ENCODE measurements at regions not wholly inside any gene's neighbourhood (a gene's known extent, or its start where the extent isn't known, plus 50 kb on each side); places are given as distances from the start of the nearest gene placed in this dataset.
"Not testable (repeated sequence)": the region's sequence is repeated elsewhere in the genome, so short reads cannot be mapped to it uniquely, and the experiment has no call there.

- H3K4me1 ChIP-seq (ENCODE audit: control insufficient read depth, insufficient read depth, low read length); H3K9ac ChIP-seq (ENCODE audit: low read length); H3K27me3 ChIP-seq (replicated peaks; ENCODE audit: control insufficient read depth, insufficient read depth, low read length); H3K9me3 ChIP-seq (ENCODE audit: control insufficient read depth, low read length); H3K4me3 ChIP-seq (ENCODE audit: low read length); DNase-seq (ENCODE audit: low read depth); H3K36me3 ChIP-seq (ENCODE audit: control insufficient read depth, insufficient read depth, low read length, severe bottlenecking): not testable (repeated sequence)
Observed at GRCh38 chrX:97921223-97921622, 1037.5 kb downstream of the RPA4 start.

GRCh38 chrX:97931586-97931985 is 1047.9 kb downstream of the RPA4 start:
- Histone ChIP-seq H3K9ac (ENCODE audit: low read length) (no peak overlapping the region), H3K27me3 (replicated peaks; ENCODE audit: control insufficient read depth, insufficient read depth, low read length) (peaks cover 8% of the 10 kb centered on the region), H3K9me3 (ENCODE audit: control insufficient read depth, low read length) (no peaks in the 10 kb centered on the region), H3K4me3 (ENCODE audit: low read length) (no peak overlapping the region), H3K4me1 (ENCODE audit: control insufficient read depth, insufficient read depth, low read length) (no peaks in the 10 kb centered on the region), H3K36me3 (ENCODE audit: control insufficient read depth, insufficient read depth, low read length, severe bottlenecking) (no peaks in the 10 kb centered on the region)
- no peak for DNase-seq (ENCODE audit: low read depth)

GRCh38 chrX:97936296-97936695 is 1052.6 kb downstream of the RPA4 start:
- H3K4me3 ChIP-seq (ENCODE audit: low read length), result no peak overlapping the region
- no peaks in the 10 kb centered on the region for H3K4me1 ChIP-seq (ENCODE audit: control insufficient read depth, insufficient read depth, low read length)
- no peaks in the 10 kb centered on the region for H3K9me3 ChIP-seq (ENCODE audit: control insufficient read depth, low read length)
- H3K27me3 ChIP-seq (replicated peaks; ENCODE audit: control insufficient read depth, insufficient read depth, low read length), result no peaks in the 10 kb centered on the region
- no peak overlapping the region for H3K9ac ChIP-seq (ENCODE audit: low read length)
- no peak for DNase-seq (ENCODE audit: low read depth)
- no peaks in the 10 kb centered on the region for H3K36me3 ChIP-seq (ENCODE audit: control insufficient read depth, insufficient read depth, low read length, severe bottlenecking)

GRCh38 chrX:97938706-97939105 is 1055.0 kb downstream of the RPA4 start:
- Histone ChIP-seq H3K9ac (ENCODE audit: low read length) (no peak overlapping the region), H3K4me3 (ENCODE audit: low read length) (no peak overlapping the region), H3K4me1 (ENCODE audit: control insufficient read depth, insufficient read depth, low read length) (no peaks in the 10 kb centered on the region), H3K9me3 (ENCODE audit: control insufficient read depth, low read length) (no peaks in the 10 kb centered on the region), H3K36me3 (ENCODE audit: control insufficient read depth, insufficient read depth, low read length, severe bottlenecking) (no peaks in the 10 kb centered on the region), H3K27me3 (replicated peaks; ENCODE audit: control insufficient read depth, insufficient read depth, low read length) (no peaks in the 10 kb centered on the region)
- no peak for DNase-seq (ENCODE audit: low read depth)

GRCh38 chrX:97968376-97969163 is 1084.9 kb downstream of the RPA4 start:
- Histone ChIP-seq H3K4me1 (ENCODE audit: control insufficient read depth, insufficient read depth, low read length) (no peaks in the 10 kb centered on the region), H3K9ac (ENCODE audit: low read length) (no peak overlapping the region), H3K4me3 (ENCODE audit: low read length) (no peak overlapping the region), H3K27me3 (replicated peaks; ENCODE audit: control insufficient read depth, insufficient read depth, low read length) (peaks cover 21% of the 10 kb centered on the region), H3K9me3 (ENCODE audit: control insufficient read depth, low read length) (peaks cover 7% of the 10 kb centered on the region), H3K36me3 (ENCODE audit: control insufficient read depth, insufficient read depth, low read length, severe bottlenecking) (no peaks in the 10 kb centered on the region)
- no peak for DNase-seq (ENCODE audit: low read depth)

- Histone ChIP-seq H3K9ac (ENCODE audit: low read length) (no peak overlapping the region), H3K4me1 (ENCODE audit: control insufficient read depth, insufficient read depth, low read length) (no peaks in the 10 kb centered on the region), H3K4me3 (ENCODE audit: low read length) (no peak overlapping the region), H3K9me3 (ENCODE audit: control insufficient read depth, low read length) (no peaks in the 10 kb centered on the region), H3K27me3 (replicated peaks; ENCODE audit: control insufficient read depth, insufficient read depth, low read length) (peaks cover 16% of the 10 kb centered on the region), H3K36me3 (ENCODE audit: control insufficient read depth, insufficient read depth, low read length, severe bottlenecking) (no peaks in the 10 kb centered on the region)
- DNase-seq (ENCODE audit: low read depth), result no peak
Observed at GRCh38 chrX:97984641-97985040, 1100.9 kb downstream of the RPA4 start.

GRCh38 chrX:97985096-97985495 is 1101.4 kb downstream of the RPA4 start:
- H3K4me3 ChIP-seq (ENCODE audit: low read length), result no peak overlapping the region
- H3K27me3 ChIP-seq (replicated peaks; ENCODE audit: control insufficient read depth, insufficient read depth, low read length), result peaks cover 16% of the 10 kb centered on the region
- DNase-seq (ENCODE audit: low read depth), result no peak
- H3K9ac ChIP-seq (ENCODE audit: low read length), result no peak overlapping the region
- no peaks in the 10 kb centered on the region for H3K9me3 ChIP-seq (ENCODE audit: control insufficient read depth, low read length)
- H3K4me1 ChIP-seq (ENCODE audit: control insufficient read depth, insufficient read depth, low read length), result no peaks in the 10 kb centered on the region
- no peaks in the 10 kb centered on the region for H3K36me3 ChIP-seq (ENCODE audit: control insufficient read depth, insufficient read depth, low read length, severe bottlenecking)

- Histone ChIP-seq H3K27me3 (replicated peaks; ENCODE audit: control insufficient read depth, insufficient read depth, low read length) (peaks cover 15% of the 10 kb centered on the region), H3K4me1 (ENCODE audit: control insufficient read depth, insufficient read depth, low read length) (no peaks in the 10 kb centered on the region), H3K9me3 (ENCODE audit: control insufficient read depth, low read length) (peaks cover 8% of the 10 kb centered on the region), H3K36me3 (ENCODE audit: control insufficient read depth, insufficient read depth, low read length, severe bottlenecking) (no peaks in the 10 kb centered on the region), H3K9ac (ENCODE audit: low read length) (no peak overlapping the region), H3K4me3 (ENCODE audit: low read length) (no peak overlapping the region)
- no peak for DNase-seq (ENCODE audit: low read depth)
Observed at GRCh38 chrX:97987979-97988378, 1104.3 kb downstream of the RPA4 start.

GRCh38 chrX:97995834-97996233 is 1112.1 kb downstream of the RPA4 start:
- no peak for DNase-seq (ENCODE audit: low read depth)
- Histone ChIP-seq H3K4me3 (ENCODE audit: low read length) (no peak overlapping the region), H3K27me3 (replicated peaks; ENCODE audit: control insufficient read depth, insufficient read depth, low read length) (peaks cover 3% of the 10 kb centered on the region), H3K9ac (ENCODE audit: low read length) (no peak overlapping the region), H3K4me1 (ENCODE audit: control insufficient read depth, insufficient read depth, low read length) (no peaks in the 10 kb centered on the region), H3K36me3 (ENCODE audit: control insufficient read depth, insufficient read depth, low read length, severe bottlenecking) (no peaks in the 10 kb centered on the region), H3K9me3 (ENCODE audit: control insufficient read depth, low read length) (peaks cover 8% of the 10 kb centered on the region)

GRCh38 chrX:98028691-98029090 is 1145.0 kb downstream of the RPA4 start:
- Histone ChIP-seq H3K9me3 (ENCODE audit: control insufficient read depth, low read length) (peaks cover 19% of the 10 kb centered on the region), H3K4me3 (ENCODE audit: low read length) (no peak overlapping the region)

GRCh38 chrX:98029861-98030260 is 1146.2 kb downstream of the RPA4 start:
- Histone ChIP-seq H3K9me3 (ENCODE audit: control insufficient read depth, low read length) (peaks cover 15% of the 10 kb centered on the region), H3K36me3 (ENCODE audit: control insufficient read depth, insufficient read depth, low read length, severe bottlenecking) (no peaks in the 10 kb centered on the region), H3K4me3 (ENCODE audit: low read length) (no peak overlapping the region), H3K4me1 (ENCODE audit: control insufficient read depth, insufficient read depth, low read length) (no peaks in the 10 kb centered on the region), H3K27me3 (replicated peaks; ENCODE audit: control insufficient read depth, insufficient read depth, low read length) (no peaks in the 10 kb centered on the region), H3K9ac (ENCODE audit: low read length) (no peak overlapping the region)
- DNase-seq (ENCODE audit: low read depth), result no peak

More at GRCh38 chrX:98028691-98029090, 1145.0 kb downstream of the RPA4 start:
- Histone ChIP-seq H3K4me1 (ENCODE audit: control insufficient read depth, insufficient read depth, low read length) (no peaks in the 10 kb centered on the region), H3K9ac (ENCODE audit: low read length) (no peak overlapping the region), H3K36me3 (ENCODE audit: control insufficient read depth, insufficient read depth, low read length, severe bottlenecking) (no peaks in the 10 kb centered on the region), H3K27me3 (replicated peaks; ENCODE audit: control insufficient read depth, insufficient read depth, low read length) (no peaks in the 10 kb centered on the region)
- DNase-seq (ENCODE audit: low read depth), result no peak

- no peak for DNase-seq (ENCODE audit: low read depth)
- H3K36me3 ChIP-seq (ENCODE audit: control insufficient read depth, insufficient read depth, low read length, severe bottlenecking), result no peaks in the 10 kb centered on the region
- H3K4me1 ChIP-seq (ENCODE audit: control insufficient read depth, insufficient read depth, low read length), result no peaks in the 10 kb centered on the region
Observed at GRCh38 chrX:98057176-98057575, 1173.5 kb downstream of the RPA4 start.

More at GRCh38 chrX:98057176-98057575, 1173.5 kb downstream of the RPA4 start:
- Histone ChIP-seq H3K9me3 (ENCODE audit: control insufficient read depth, low read length) (peaks cover 37% of the 10 kb centered on the region), H3K9ac (ENCODE audit: low read length) (no peak overlapping the region), H3K4me3 (ENCODE audit: low read length) (no peak overlapping the region), H3K27me3 (replicated peaks; ENCODE audit: control insufficient read depth, insufficient read depth, low read length) (no peaks in the 10 kb centered on the region)

Measured in adipocyte (in vitro differentiated cells).